IMR-90 (cell line): ENCODE measurements at regions not wholly inside any gene's neighbourhood (a gene's known extent, or its start where the extent isn't known, plus 50 kb on each side); places are given as distances from the start of the nearest gene placed in this dataset.

ENCODE experiments used
- ATAC-seq: fragments of 200-7000 bp; cut with Tn5 transposase; 2 replicates; pipeline ENCODE4 v1.9.1; 2020; ENCODE audit warnings: low read depth, mild to moderate bottlenecking, moderate library complexity
- BruUV-seq: library from RNA; stranded (reverse); fragments of 400-500 nt; replicated peaks from 2 replicates; lab custom pipeline; 2021; lab: Mats Ljungman, UMichigan
- CTCF ChIA-PET: fragments of 300-600 bp; formaldehyde crosslinking; extraction: SDS; loops from one replicate; lab custom pipeline; 2021; ENCODE audit warnings: antibody characterized with exemption; lab: Yijun Ruan, JAX
- POLR2A ChIA-PET: fragments of 300-600 bp; sonication (Branson Sonifier 250); formaldehyde crosslinking; loops from one replicate; lab custom pipeline; 2022; ENCODE audit warnings: antibody characterized with exemption; ENCODE audit not compliant: unreplicated experiment; lab: Charles Lee
- DNase-seq: peaks from one replicate; pipeline ENCODE4 v3.0.0; 2013
- H2AFZ ChIP-seq: replicated peaks from 2 replicates; pipeline ENCODE3; 2013; ENCODE audit warnings: low read length, mild to moderate bottlenecking; ENCODE audit not compliant: poor library complexity
- H2AK5ac ChIP-seq: 2 replicates; pipeline ENCODE4 v1.6.1; 2013; ENCODE audit warnings: low read depth, low read length, inconsistent platforms
- H2AK9ac ChIP-seq: replicated peaks from 2 replicates; pipeline ENCODE3; 2013; ENCODE audit warnings: mild to moderate bottlenecking, low read depth, low read length, moderate library complexity; ENCODE audit not compliant: poor library complexity
- H2BK120ac ChIP-seq: 2 replicates; pipeline ENCODE4 v1.6.1; 2013; ENCODE audit warnings: low read depth, low read length, inconsistent platforms
- H2BK15ac ChIP-seq: 3 replicates; pipeline ENCODE4 v1.6.1; 2013; ENCODE audit warnings: low read depth, low read length, inconsistent platforms
- H2BK20ac ChIP-seq: 2 replicates; pipeline ENCODE4 v1.6.1; 2013; ENCODE audit warnings: low read depth, mild to moderate bottlenecking, inconsistent platforms, low read length, moderate library complexity
- H2BK5ac ChIP-seq: 2 replicates; pipeline ENCODE4 v1.6.1; 2013; ENCODE audit warnings: mild to moderate bottlenecking, low read depth, low read length, inconsistent platforms; ENCODE audit not compliant: poor library complexity, severe bottlenecking
- H3K14ac ChIP-seq: replicated peaks from 2 replicates; pipeline ENCODE4 v1.6.1; 2013; ENCODE audit warnings: low read depth, low read length, inconsistent platforms
- H3K18ac ChIP-seq: 2 replicates; pipeline ENCODE4 v1.6.1; 2013; ENCODE audit warnings: low read depth, low read length, control low read depth
- H3K23ac ChIP-seq: 2 replicates; pipeline ENCODE4 v1.6.1; 2013; ENCODE audit warnings: low read depth, low read length, inconsistent platforms
- H3K27ac ChIP-seq: 2 replicates; pipeline ENCODE4 v1.5.1; 2013; ENCODE audit warnings: mild to moderate bottlenecking, control low read depth, low read length; ENCODE audit not compliant: insufficient read depth
- H3K27me3 ChIP-seq: 2 replicates; pipeline ENCODE4 v1.6.1; 2013; ENCODE audit warnings: low read length; ENCODE audit not compliant: control insufficient read depth, insufficient read depth
- H3K36me3 ChIP-seq: 2 replicates; pipeline ENCODE4 v1.6.1; 2013; ENCODE audit warnings: low read length, mixed read lengths; ENCODE audit not compliant: control insufficient read depth, insufficient read depth
- H3K4ac ChIP-seq: 2 replicates; pipeline ENCODE4 v1.6.1; 2013; ENCODE audit warnings: low read depth, low read length, inconsistent platforms
- H3K4me1 ChIP-seq: 2 replicates; pipeline ENCODE4 v1.6.1; 2013; ENCODE audit warnings: low read length, mixed read lengths; ENCODE audit not compliant: control insufficient read depth, insufficient read depth
- H3K4me2 ChIP-seq: 2 replicates; pipeline ENCODE4 v1.6.1; 2013; ENCODE audit warnings: low read depth, mild to moderate bottlenecking, control low read depth, low read length, moderate library complexity
- H3K4me3 ChIP-seq: 2 replicates; pipeline ENCODE4 v1.5.1; 2013; ENCODE audit warnings: low read depth, mild to moderate bottlenecking, control low read depth, low read length, moderate library complexity; ENCODE audit not compliant: insufficient read depth
- H3K56ac ChIP-seq: 2 replicates; pipeline ENCODE4 v1.6.1; 2013; ENCODE audit warnings: low read length, inconsistent platforms; ENCODE audit not compliant: insufficient read depth; ENCODE audit errors: extremely low read depth
- H3K79me1 ChIP-seq, 2 experiments: 2 replicates each; pipeline ENCODE4 v1.6.1; 2013; ENCODE audit warnings: low read length in 2 of 2, inconsistent platforms in 1 of 2, low read depth in 1 of 2
- H3K9ac ChIP-seq: 2 replicates; pipeline ENCODE4 v1.6.1; 2013; ENCODE audit warnings: low read depth, low read length, control low read depth
- H3K9me1 ChIP-seq: 2 replicates; pipeline ENCODE4 v1.6.1; 2013; ENCODE audit warnings: low read length, inconsistent platforms; ENCODE audit not compliant: insufficient read depth
- H3K9me3 ChIP-seq: 2 replicates; pipeline ENCODE4 v1.6.1; 2013; ENCODE audit warnings: low read length; ENCODE audit not compliant: control insufficient read depth, insufficient read depth
- H4K20me1 ChIP-seq: 2 replicates; pipeline ENCODE4 v1.6.1; 2013; ENCODE audit warnings: low read length, inconsistent platforms; ENCODE audit not compliant: insufficient read depth
- H4K5ac ChIP-seq: 2 replicates; pipeline ENCODE4 v1.6.1; 2013; ENCODE audit warnings: mild to moderate bottlenecking, low read depth, low read length, control low read depth
- H4K8ac ChIP-seq, 2 experiments: 2 replicates each; pipeline ENCODE4 v1.6.1; 2013; ENCODE audit warnings: low read depth in 2 of 2, low read length in 2 of 2, control low read depth in 1 of 2, inconsistent platforms in 1 of 2
- H4K91ac ChIP-seq: 2 replicates; pipeline ENCODE4 v1.6.1; 2013; ENCODE audit warnings: low read depth, low read length, inconsistent platforms; ENCODE audit not compliant: insufficient read depth
- BHLHE40 ChIP-seq: fragments of 150-350 bp; IDR thresholded peaks from 2 replicates; pipeline ENCODE4 v1.6.1; 2016; ENCODE audit warnings: mild to moderate bottlenecking, low read depth, low read length
- CEBPB ChIP-seq: IDR thresholded peaks from 2 replicates; pipeline ENCODE4 v1.6.1; 2012; ENCODE audit warnings: low read depth, low read length, improper control_type of control experiment
- CHD1 ChIP-seq: IDR thresholded peaks from 2 replicates; pipeline ENCODE4 v1.6.1; 2012; ENCODE audit warnings: low read depth, low read length, improper control_type of control experiment
- ELK1 ChIP-seq: fragments of 150-350 bp; IDR thresholded peaks from 2 replicates; pipeline ENCODE4 v1.6.1; 2016; ENCODE audit warnings: low read depth, mild to moderate bottlenecking, low read length, moderate library complexity, borderline replicate concordance
- FOS ChIP-seq: fragments of 150-350 bp; IDR thresholded peaks from 2 replicates; pipeline ENCODE4 v1.6.1; 2016; ENCODE audit warnings: low read depth, low read length
- MAFK ChIP-seq: IDR thresholded peaks from 2 replicates; pipeline ENCODE4 v1.6.1; 2012; ENCODE audit warnings: low read depth, low read length, improper control_type of control experiment
- MAZ ChIP-seq: IDR thresholded peaks from 2 replicates; pipeline ENCODE4 v1.6.1; 2012; ENCODE audit warnings: low read depth, mild to moderate bottlenecking, low read length, improper control_type of control experiment, moderate library complexity, borderline replicate concordance
- MXI1 ChIP-seq: IDR thresholded peaks from 2 replicates; pipeline ENCODE4 v1.6.1; 2012; ENCODE audit warnings: low read depth, mild to moderate bottlenecking, low read length, moderate library complexity, borderline replicate concordance
- NFE2L2 ChIP-seq: fragments of 150-350 bp; IDR thresholded peaks from 2 replicates; pipeline ENCODE4 v1.6.1; 2016; ENCODE audit warnings: low read depth, mild to moderate bottlenecking, low read length
- POLR2A ChIP-seq: IDR thresholded peaks from 2 replicates; pipeline ENCODE4 v1.6.1; 2012; ENCODE audit warnings: mild to moderate bottlenecking, low read depth, low read length
- RAD21 ChIP-seq: IDR thresholded peaks from 2 replicates; pipeline ENCODE4 v1.6.1; 2012; ENCODE audit warnings: low read length, improper control_type of control experiment
- RCOR1 ChIP-seq: IDR thresholded peaks from 2 replicates; pipeline ENCODE4 v1.6.1; 2012; ENCODE audit warnings: mild to moderate bottlenecking, low read length, improper control_type of control experiment; ENCODE audit not compliant: insufficient replicate concordance
- RFX5 ChIP-seq: IDR thresholded peaks from 2 replicates; pipeline ENCODE4 v1.8.0; 2012; ENCODE audit warnings: low read depth, mild to moderate bottlenecking, low read length, moderate library complexity
- SMC3 ChIP-seq: fragments of 150-350 bp; IDR thresholded peaks from 2 replicates; pipeline ENCODE4 v1.6.1; 2016; ENCODE audit warnings: low read depth, mild to moderate bottlenecking, antibody characterized with exemption, low read length, moderate library complexity
- WGBS, 2 experiments: methylation state at CpG; one replicate each; pipeline versions ENCODE4 v1.1.5 to v1.1.7; 2013; ENCODE audit warnings: missing lambda C conversion rate in 2 of 2; ENCODE audit not compliant: insufficient read length in 1 of 2; ENCODE audit errors: extremely low coverage in 2 of 2; 5-methylcytosine and 5-hydroxymethylcytosine counted together
- dilution Hi-C: fragments of 300-500 bp; cut with HindIII; formaldehyde crosslinking; loops from one replicate; pipeline ENCODE4 v1.14.3; 2018; ENCODE audit warnings: low sequenced_read_pairs; ENCODE audit not compliant: unreplicated experiment
- in situ Hi-C: fragments of 300-500 bp; cut with MboI; formaldehyde crosslinking; loops from 3 replicates; pipeline ENCODE4 v1.14.3; 2019; ENCODE audit warnings: low sequenced_read_pairs, inconsistent platforms, mixed read lengths
- intact Hi-C: fragments of 100-400 bp; cut with micrococcal nuclease; formaldehyde crosslinking; loops from 2 replicates; pipeline ENCODE4 v1.10.0; 2022
- TF ChIP-seq, protein P1 (sequence below): conservative IDR thresholded peaks from 2 replicates; pipeline ENCODE4 v1.5.1; 2012; ENCODE audit warnings: mild to moderate bottlenecking, low read depth, low read length, improper control_type of control experiment
- TF ChIP-seq, protein P2 (sequence below): fragments of 150-350 bp; IDR thresholded peaks from 2 replicates; pipeline ENCODE4 v1.6.1; 2017; ENCODE audit warnings: mild to moderate bottlenecking, antibody characterized with exemption, low read length, low read depth

GRCh38 chr6:140382355-140382754 lies 1007.9 kb upstream of the CITED2 start:
- Histone ChIP-seq H3K9me1 (peaks cover 5% of the 10 kb centered on the region; the same call in 1 of the 2 replicates), H3K9ac (peak overlapping the region; percentile 19; the same call in 1 of the 2 replicates), H2AFZ (no peak overlapping the region), H4K20me1 (no peaks in the 10 kb centered on the region), H3K14ac (peak overlapping the region; percentile 89), H3K4ac (peak overlapping the region; percentile 68; the same call in 1 of the 2 replicates), H2AK9ac (no peak overlapping the region), H2BK5ac (peak overlapping the region; percentile 60), H3K23ac (peak overlapping the region; percentile 48), H3K9me3 (peaks cover 7% of the 10 kb centered on the region), H3K18ac (peak overlapping the region; percentile 77; the same call in 1 of the 2 replicates), H3K36me3 (no peaks in the 10 kb centered on the region), H3K56ac (0 out of 2 replicates have a peak overlapping the region, but pooled peaks have one; percentile 20), H2BK20ac (peak overlapping the region; percentile 89), H3K79me1 (no peaks in the 10 kb centered on the region), H2BK120ac (peak overlapping the region; percentile 88), H4K91ac (peak overlapping the region; percentile 53), H3K4me1 (peaks cover 10% of the 10 kb centered on the region), H3K27me3 (no peaks in the 10 kb centered on the region), H4K5ac (peak overlapping the region; percentile 93; the same call in 1 of the 2 replicates), H2BK15ac (peak overlapping the region; percentile 77; the same call in 2 of the 3 replicates), H3K4me2 (no peak overlapping the region; the same call in 1 of the 2 replicates), H3K4me3 (no peak overlapping the region), H3K27ac (no peak overlapping the region), H4K8ac (peak overlapping the region; percentile 40 to 67), H2AK5ac (peak overlapping the region; percentile 51; the same call in 1 of the 2 replicates)
- TF ChIP-seq ELK1 (no peak), POLR2A (no peak), CHD1 (no peak), RFX5 (no peak), SMC3 (no peak), FOS (no peak), MAFK (no peak), MAZ (no peak), NFE2L2 (no peak), MXI1 (no peak), BHLHE40 (no peak), CEBPB (no peak), RCOR1 (no peak), RAD21 (no peak)
- TF ChIP-seq, protein P1, sequence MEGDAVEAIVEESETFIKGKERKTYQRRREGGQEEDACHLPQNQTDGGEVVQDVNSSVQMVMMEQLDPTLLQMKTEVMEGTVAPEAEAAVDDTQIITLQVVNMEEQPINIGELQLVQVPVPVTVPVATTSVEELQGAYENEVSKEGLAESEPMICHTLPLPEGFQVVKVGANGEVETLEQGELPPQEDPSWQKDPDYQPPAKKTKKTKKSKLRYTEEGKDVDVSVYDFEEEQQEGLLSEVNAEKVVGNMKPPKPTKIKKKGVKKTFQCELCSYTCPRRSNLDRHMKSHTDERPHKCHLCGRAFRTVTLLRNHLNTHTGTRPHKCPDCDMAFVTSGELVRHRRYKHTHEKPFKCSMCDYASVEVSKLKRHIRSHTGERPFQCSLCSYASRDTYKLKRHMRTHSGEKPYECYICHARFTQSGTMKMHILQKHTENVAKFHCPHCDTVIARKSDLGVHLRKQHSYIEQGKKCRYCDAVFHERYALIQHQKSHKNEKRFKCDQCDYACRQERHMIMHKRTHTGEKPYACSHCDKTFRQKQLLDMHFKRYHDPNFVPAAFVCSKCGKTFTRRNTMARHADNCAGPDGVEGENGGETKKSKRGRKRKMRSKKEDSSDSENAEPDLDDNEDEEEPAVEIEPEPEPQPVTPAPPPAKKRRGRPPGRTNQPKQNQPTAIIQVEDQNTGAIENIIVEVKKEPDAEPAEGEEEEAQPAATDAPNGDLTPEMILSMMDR: no peak
- TF ChIP-seq, protein P2, sequence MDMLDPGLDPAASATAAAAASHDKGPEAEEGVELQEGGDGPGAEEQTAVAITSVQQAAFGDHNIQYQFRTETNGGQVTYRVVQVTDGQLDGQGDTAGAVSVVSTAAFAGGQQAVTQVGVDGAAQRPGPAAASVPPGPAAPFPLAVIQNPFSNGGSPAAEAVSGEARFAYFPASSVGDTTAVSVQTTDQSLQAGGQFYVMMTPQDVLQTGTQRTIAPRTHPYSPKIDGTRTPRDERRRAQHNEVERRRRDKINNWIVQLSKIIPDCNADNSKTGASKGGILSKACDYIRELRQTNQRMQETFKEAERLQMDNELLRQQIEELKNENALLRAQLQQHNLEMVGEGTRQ: no peak
- 14% methylated on average over 1 of the region's 2 CpGs; no CpG with 5 or more reads in 1 of the 2 experiments for WGBS, 2 experiments
- dilution Hi-C loops (no loop called here), intact Hi-C loops (loop anchor here (5.0 kb wide), 1 partner anchor 155 kb away; no protein-coding TSS in a partner anchor), in situ Hi-C loops (no loop called here)
- BruUV-seq: no TSS peak
- ChIA-PET CTCF (interaction anchor here (0.6 kb wide), 1 partner anchor 45 kb away, joined by 3 read pairs; no protein-coding TSS in a partner anchor), POLR2A (no interaction called here)
- DNase-seq (no peak), ATAC-seq (no peak)
